ENCODE measurements at regions not wholly inside any gene's neighbourhood (a gene's known extent, or its start where the extent isn't known, plus 50 kb on each side); places are given as distances from the start of the nearest gene placed in this dataset.

- no peak overlapping the region for H3K4me3 ChIP-seq
- no peaks in the 10 kb centered on the region for H3K36me3 ChIP-seq
- no peaks in the 10 kb centered on the region for H3K9me3 ChIP-seq
- H3K27ac ChIP-seq = peak overlapping the region; percentile 53 to 87 (median 70)
- H3K27me3 ChIP-seq = no peaks in the 10 kb centered on the region
- in situ Hi-C loops (cut with MboI; ENCODE audit: low sequenced_read_pairs in 4 of 4) (no loop called here), intact Hi-C loops (cut with DNase I; ENCODE audit: low total_unique reads) (no loop called here)
- ATAC-seq (no peak), DNase-seq (no peak)
- H3K4me1 ChIP-seq = peaks cover 10 to 11% of the 10 kb centered on the region in 2 donors
- no peak for TF ChIP-seq CTCF (IDR thresholded peaks at IDR 0.05 in 4 of 5, conservative IDR thresholded peaks at IDR 0.05 in 1 of 5)
- no peak for TF ChIP-seq POLR2A (IDR thresholded peaks at IDR 0.05)
These were observed 75.4 kb upstream of the PTPN1 start for GRCh38 chr20:50434653-50435396.

GRCh38 chr20:50435397-50436051, 74.7 kb upstream of the PTPN1 start:
- DNase-seq = peak; percentile 75 to 76
- no peaks in the 10 kb centered on the region for H3K36me3 ChIP-seq
- H3K4me3 ChIP-seq = no peak overlapping the region
- peak; percentile 61 to 73 for ATAC-seq
- H3K4me1 ChIP-seq = peaks cover 10 to 11% of the 10 kb centered on the region in 2 donors
- intact Hi-C loops (cut with DNase I; ENCODE audit: low total_unique reads) = no loop called here
- peak overlapping the region; percentile 53 to 87 (median 70) for H3K27ac ChIP-seq
- no peak for TF ChIP-seq CTCF (IDR thresholded peaks at IDR 0.05 in 4 of 5, conservative IDR thresholded peaks at IDR 0.05 in 1 of 5)
- peak in 1 of 2 donors; percentile 45 for TF ChIP-seq POLR2A (IDR thresholded peaks at IDR 0.05)
- H3K27me3 ChIP-seq = no peaks in the 10 kb centered on the region
- in situ Hi-C loops (cut with MboI; ENCODE audit: low sequenced_read_pairs in 4 of 4) = no loop called here
- no peaks in the 10 kb centered on the region for H3K9me3 ChIP-seq

GRCh38 chr20:50436052-50436656, 74.0 kb upstream of the PTPN1 start:
- Histone ChIP-seq H3K4me3 (no peak overlapping the region), H3K4me1 (peaks cover 10 to 11% of the 10 kb centered on the region in 2 donors), H3K27ac (peak overlapping the region; percentile 53 to 87 (median 70)), H3K36me3 (no peaks in the 10 kb centered on the region), H3K27me3 (no peaks in the 10 kb centered on the region), H3K9me3 (no peaks in the 10 kb centered on the region)
- ATAC-seq (no peak), DNase-seq (no peak)
- intact Hi-C loops (cut with DNase I; ENCODE audit: low total_unique reads) (no loop called here), in situ Hi-C loops (cut with MboI; ENCODE audit: low sequenced_read_pairs in 4 of 4) (no loop called here)
- no peak for TF ChIP-seq CTCF (IDR thresholded peaks at IDR 0.05 in 4 of 5, conservative IDR thresholded peaks at IDR 0.05 in 1 of 5)
- TF ChIP-seq POLR2A (IDR thresholded peaks at IDR 0.05) = no peak

GRCh38 chr20:50436696-50437095, 73.5 kb upstream of the PTPN1 start:
- intact Hi-C loops (cut with DNase I; ENCODE audit: low total_unique reads) (no loop called here), in situ Hi-C loops (cut with MboI; ENCODE audit: low sequenced_read_pairs in 4 of 4) (no loop called here)
- ATAC-seq = no peak
- Histone ChIP-seq H3K27ac (peak overlapping the region; percentile 53 to 87 (median 70)), H3K36me3 (no peaks in the 10 kb centered on the region), H3K9me3 (no peaks in the 10 kb centered on the region), H3K27me3 (no peaks in the 10 kb centered on the region), H3K4me3 (no peak overlapping the region), H3K4me1 (peaks cover 10 to 11% of the 10 kb centered on the region in 2 donors)
- TF ChIP-seq CTCF (IDR thresholded peaks at IDR 0.05 in 4 of 5, conservative IDR thresholded peaks at IDR 0.05 in 1 of 5) (no peak), POLR2A (IDR thresholded peaks at IDR 0.05) (no peak)
- DNase-seq = no peak

Data from gastrocnemius medialis (tissue), 4 donors.